HG02981 (cell line): ENCODE measurements at regions not wholly inside any gene's neighbourhood (a gene's known extent, or its start where the extent isn't known, plus 50 kb on each side); places are given as distances from the start of the nearest gene placed in this dataset.
"Not testable (repeated sequence)": the region's sequence is repeated elsewhere in the genome, so short reads cannot be mapped to it uniquely, and the experiment has no call there.

Experiments
- ATAC-seq: cut with Tn5 transposase; IDR thresholded peaks from one replicate; pipeline ENCODE4 v1.9.1; 2021; ENCODE audit warnings: mild to moderate bottlenecking, moderate library complexity; ENCODE audit not compliant: unreplicated experiment

- no peak for ATAC-seq
Observed at GRCh38 chr6:14386263-14386662, 268.7 kb downstream of the CD83 start.

- ATAC-seq, result no peak
Observed at GRCh38 chr6:14386668-14387067, 269.1 kb downstream of the CD83 start.

GRCh38 chr6:14388371-14388770, 270.8 kb downstream of the CD83 start:
- no peak for ATAC-seq

- not testable (repeated sequence) for ATAC-seq
Observed at GRCh38 chr6:14389776-14390175, 272.2 kb downstream of the CD83 start.

- no peak for ATAC-seq
Observed at GRCh38 chr6:14390805-14391204, 273.2 kb downstream of the CD83 start.

GRCh38 chr6:14393910-14394309, 276.3 kb downstream of the CD83 start:
- no peak for ATAC-seq

- ATAC-seq, result no peak
Observed at GRCh38 chr6:14396392-14396791, 278.8 kb downstream of the CD83 start.

GRCh38 chr6:14396826-14397517, 279.4 kb downstream of the CD83 start:
- no peak for ATAC-seq

GRCh38 chr6:14397518-14397901, 279.9 kb downstream of the CD83 start:
- no peak for ATAC-seq

- ATAC-seq, result no peak
Observed at GRCh38 chr6:14398953-14399352, 281.4 kb downstream of the CD83 start.

GRCh38 chr6:14399635-14400034, 282.1 kb downstream of the CD83 start:
- ATAC-seq, result no peak

GRCh38 chr6:14401246-14401645, 283.7 kb downstream of the CD83 start:
- ATAC-seq, result no peak

GRCh38 chr6:14406614-14407331, 289.2 kb downstream of the CD83 start:
- no peak for ATAC-seq

GRCh38 chr6:14408446-14408845, 290.9 kb downstream of the CD83 start:
- no peak for ATAC-seq

GRCh38 chr6:14412026-14412425, 294.5 kb downstream of the CD83 start:
- no peak for ATAC-seq

- ATAC-seq, result no peak
Observed at GRCh38 chr6:14415452-14415851, 297.9 kb downstream of the CD83 start.

GRCh38 chr6:14417377-14417776, 299.8 kb downstream of the CD83 start:
- ATAC-seq, result no peak

GRCh38 chr6:14419224-14419623, 301.7 kb downstream of the CD83 start:
- not testable (repeated sequence) for ATAC-seq

GRCh38 chr6:14422061-14422460, 304.5 kb downstream of the CD83 start:
- no peak for ATAC-seq

- no peak for ATAC-seq
Observed at GRCh38 chr6:14422917-14423316, 305.3 kb downstream of the CD83 start.

GRCh38 chr6:14423330-14423729, 305.8 kb downstream of the CD83 start:
- no peak for ATAC-seq

GRCh38 chr6:14423955-14424354, 306.4 kb downstream of the CD83 start:
- no peak for ATAC-seq

- no peak for ATAC-seq
Observed at GRCh38 chr6:14425805-14426204, 308.2 kb downstream of the CD83 start.
